ENCODE measurements at regions not wholly inside any gene's neighbourhood (a gene's known extent, or its start where the extent isn't known, plus 50 kb on each side); places are given as distances from the start of the nearest gene placed in this dataset.

DNA sequence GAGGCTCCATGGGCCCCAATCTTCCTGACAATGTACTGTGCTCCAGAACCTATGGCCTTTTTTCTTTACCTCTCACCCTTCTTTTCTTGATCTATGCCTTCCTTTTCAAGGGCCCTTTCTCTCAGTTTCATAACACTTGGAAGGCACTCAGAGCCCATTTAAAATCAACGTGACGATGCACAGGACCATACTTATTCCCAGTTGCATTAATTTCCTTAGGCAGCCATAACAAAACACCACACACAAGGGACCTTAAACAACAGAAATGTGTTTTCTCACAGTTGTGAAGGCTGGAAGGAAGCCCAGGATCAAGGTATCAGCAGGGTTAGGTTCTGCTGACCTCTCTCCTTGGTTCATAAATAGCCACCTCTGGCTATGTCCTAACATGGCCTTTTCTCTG lies 414.0 kb upstream of the TNP1 start (continued):
- TF ChIP-seq, protein P1, sequence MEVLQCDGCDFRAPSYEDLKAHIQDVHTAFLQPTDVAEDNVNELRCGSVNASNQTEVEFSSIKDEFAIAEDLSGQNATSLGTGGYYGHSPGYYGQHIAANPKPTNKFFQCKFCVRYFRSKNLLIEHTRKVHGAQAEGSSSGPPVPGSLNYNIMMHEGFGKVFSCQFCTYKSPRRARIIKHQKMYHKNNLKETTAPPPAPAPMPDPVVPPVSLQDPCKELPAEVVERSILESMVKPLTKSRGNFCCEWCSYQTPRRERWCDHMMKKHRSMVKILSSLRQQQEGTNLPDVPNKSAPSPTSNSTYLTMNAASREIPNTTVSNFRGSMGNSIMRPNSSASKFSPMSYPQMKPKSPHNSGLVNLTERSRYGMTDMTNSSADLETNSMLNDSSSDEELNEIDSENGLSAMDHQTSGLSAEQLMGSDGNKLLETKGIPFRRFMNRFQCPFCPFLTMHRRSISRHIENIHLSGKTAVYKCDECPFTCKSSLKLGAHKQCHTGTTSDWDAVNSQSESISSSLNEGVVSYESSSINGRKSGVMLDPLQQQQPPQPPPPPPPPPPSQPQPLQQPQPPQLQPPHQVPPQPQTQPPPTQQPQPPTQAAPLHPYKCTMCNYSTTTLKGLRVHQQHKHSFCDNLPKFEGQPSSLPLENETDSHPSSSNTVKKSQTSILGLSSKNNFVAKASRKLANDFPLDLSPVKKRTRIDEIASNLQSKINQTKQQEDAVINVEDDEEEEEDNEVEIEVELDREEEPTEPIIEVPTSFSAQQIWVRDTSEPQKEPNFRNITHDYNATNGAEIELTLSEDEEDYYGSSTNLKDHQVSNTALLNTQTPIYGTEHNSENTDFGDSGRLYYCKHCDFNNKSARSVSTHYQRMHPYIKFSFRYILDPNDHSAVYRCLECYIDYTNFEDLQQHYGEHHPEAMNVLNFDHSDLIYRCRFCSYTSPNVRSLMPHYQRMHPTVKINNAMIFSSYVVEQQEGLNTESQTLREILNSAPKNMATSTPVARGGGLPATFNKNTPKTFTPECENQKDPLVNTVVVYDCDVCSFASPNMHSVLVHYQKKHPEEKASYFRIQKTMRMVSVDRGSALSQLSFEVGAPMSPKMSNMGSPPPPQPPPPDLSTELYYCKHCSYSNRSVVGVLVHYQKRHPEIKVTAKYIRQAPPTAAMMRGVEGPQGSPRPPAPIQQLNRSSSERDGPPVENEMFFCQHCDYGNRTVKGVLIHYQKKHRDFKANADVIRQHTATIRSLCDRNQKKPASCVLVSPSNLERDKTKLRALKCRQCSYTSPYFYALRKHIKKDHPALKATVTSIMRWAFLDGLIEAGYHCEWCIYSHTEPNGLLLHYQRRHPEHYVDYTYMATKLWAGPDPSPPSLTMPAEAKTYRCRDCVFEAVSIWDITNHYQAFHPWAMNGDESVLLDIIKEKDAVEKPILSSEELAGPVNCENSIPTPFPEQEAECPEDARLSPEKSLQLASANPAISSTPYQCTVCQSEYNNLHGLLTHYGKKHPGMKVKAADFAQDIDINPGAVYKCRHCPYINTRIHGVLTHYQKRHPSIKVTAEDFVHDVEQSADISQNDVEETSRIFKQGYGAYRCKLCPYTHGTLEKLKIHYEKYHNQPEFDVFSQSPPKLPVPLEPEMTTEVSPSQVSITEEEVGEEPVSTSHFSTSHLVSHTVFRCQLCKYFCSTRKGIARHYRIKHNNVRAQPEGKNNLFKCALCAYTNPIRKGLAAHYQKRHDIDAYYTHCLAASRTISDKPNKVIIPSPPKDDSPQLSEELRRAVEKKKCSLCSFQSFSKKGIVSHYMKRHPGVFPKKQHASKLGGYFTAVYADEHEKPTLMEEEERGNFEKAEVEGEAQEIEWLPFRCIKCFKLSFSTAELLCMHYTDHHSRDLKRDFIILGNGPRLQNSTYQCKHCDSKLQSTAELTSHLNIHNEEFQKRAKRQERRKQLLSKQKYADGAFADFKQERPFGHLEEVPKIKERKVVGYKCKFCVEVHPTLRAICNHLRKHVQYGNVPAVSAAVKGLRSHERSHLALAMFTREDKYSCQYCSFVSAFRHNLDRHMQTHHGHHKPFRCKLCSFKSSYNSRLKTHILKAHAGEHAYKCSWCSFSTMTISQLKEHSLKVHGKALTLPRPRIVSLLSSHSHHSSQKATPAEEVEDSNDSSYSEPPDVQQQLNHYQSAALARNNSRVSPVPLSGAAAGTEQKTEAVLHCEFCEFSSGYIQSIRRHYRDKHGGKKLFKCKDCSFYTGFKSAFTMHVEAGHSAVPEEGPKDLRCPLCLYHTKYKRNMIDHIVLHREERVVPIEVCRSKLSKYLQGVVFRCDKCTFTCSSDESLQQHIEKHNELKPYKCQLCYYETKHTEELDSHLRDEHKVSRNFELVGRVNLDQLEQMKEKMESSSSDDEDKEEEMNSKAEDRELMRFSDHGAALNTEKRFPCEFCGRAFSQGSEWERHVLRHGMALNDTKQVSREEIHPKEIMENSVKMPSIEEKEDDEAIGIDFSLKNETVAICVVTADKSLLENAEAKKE (CRISPR knock-in tag; IDR thresholded peaks at IDR 0.05) = no peak

DNA sequence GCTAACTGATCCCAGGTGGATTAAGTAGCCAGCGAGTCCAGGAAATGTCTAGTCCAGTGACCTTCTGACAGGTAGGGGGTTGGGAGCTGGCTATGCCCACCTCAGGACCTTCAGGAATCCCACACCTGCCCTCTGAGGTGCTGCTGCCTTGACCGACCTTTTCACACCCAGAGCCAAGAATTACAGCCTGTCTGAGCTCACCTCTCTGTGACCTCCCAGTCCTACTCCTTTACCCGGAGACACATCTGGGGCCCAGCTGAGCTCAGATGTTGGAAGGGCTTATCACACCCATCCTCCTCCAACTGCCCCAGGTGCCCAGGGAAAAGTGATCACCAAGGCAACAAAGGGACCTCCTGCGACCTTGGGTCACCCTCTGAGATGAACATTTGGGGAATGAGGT lies 413.3 kb upstream of the TNP1 start:
- H4K20me1 ChIP-seq (replicated peaks; ENCODE audit: insufficient read depth) = peaks cover 35% of the 10 kb centered on the region
- 0 out of 2 replicates have a peak, but pooled peaks cover 3% of the 10 kb centered on the region for H3K36me3 ChIP-seq (ENCODE audit: insufficient read depth)
- no peak for TF ChIP-seq EZH2phosphoT487 (IDR thresholded peaks at IDR 0.05; ENCODE audit: unreplicated experiment)
- TF ChIP-seq STAT1 (IDR thresholded peaks at IDR 0.05; ENCODE audit: unreplicated experiment) = no peak
- TF ChIP-seq ZNF114 (CRISPR knock-in tag; IDR thresholded peaks at IDR 0.05) = no peak
- TF ChIP-seq EZH2 (IDR thresholded peaks at IDR 0.05; ENCODE audit: low read depth, unreplicated experiment) = no peak
- TF ChIP-seq JUNB (IDR thresholded peaks at IDR 0.05; ENCODE audit: unreplicated experiment) = no peak
- TF ChIP-seq, protein P1 (CRISPR knock-in tag; IDR thresholded peaks at IDR 0.05) = no peak
- TF ChIP-seq, protein P2, sequence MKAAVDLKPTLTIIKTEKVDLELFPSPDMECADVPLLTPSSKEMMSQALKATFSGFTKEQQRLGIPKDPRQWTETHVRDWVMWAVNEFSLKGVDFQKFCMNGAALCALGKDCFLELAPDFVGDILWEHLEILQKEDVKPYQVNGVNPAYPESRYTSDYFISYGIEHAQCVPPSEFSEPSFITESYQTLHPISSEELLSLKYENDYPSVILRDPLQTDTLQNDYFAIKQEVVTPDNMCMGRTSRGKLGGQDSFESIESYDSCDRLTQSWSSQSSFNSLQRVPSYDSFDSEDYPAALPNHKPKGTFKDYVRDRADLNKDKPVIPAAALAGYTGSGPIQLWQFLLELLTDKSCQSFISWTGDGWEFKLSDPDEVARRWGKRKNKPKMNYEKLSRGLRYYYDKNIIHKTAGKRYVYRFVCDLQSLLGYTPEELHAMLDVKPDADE (IDR thresholded peaks at IDR 0.05) = no peak
- no peak for TF ChIP-seq NANOG (IDR thresholded peaks at IDR 0.05; ENCODE audit: borderline replicate concordance)
- TF ChIP-seq CREB1 (CRISPR knock-in tag; IDR thresholded peaks at IDR 0.05; ENCODE audit: low read depth) = no peak
- Mint-ChIP-seq H3K36me3 (ENCODE audit: low read depth) (peaks cover under 1% of the 10 kb centered on the region; the same call in 2 of the 3 replicates), H3K27ac (no peak overlapping the region), H3K4me3 (no peak overlapping the region), H3K9me3 (peaks cover 9% of the 10 kb centered on the region), H3K4me1 (peaks cover 18% of the 10 kb centered on the region), H3K27me3 (ENCODE audit: insufficient read depth, low read depth, poor library complexity) (peaks cover 95% of the 10 kb centered on the region)
- no peak overlapping the region for H2AFZ ChIP-seq
- no peaks in the 10 kb centered on the region for H3K9me2 ChIP-seq (ENCODE audit: insufficient read depth)
- H3K4me2 ChIP-seq = no peak overlapping the region
- H3K4me3 ChIP-seq = no peak overlapping the region
- no peaks in the 10 kb centered on the region for H3F3A ChIP-seq (replicated peaks; ENCODE audit: low read depth)
- H3K27ac ChIP-seq (ENCODE audit: low read depth) = no peak overlapping the region
- DNase-seq (ENCODE audit: low spot score) (no peak), ATAC-seq (no peak)
- H3K27me3 ChIP-seq (ENCODE audit: insufficient read depth) = peaks cover 98% of the 10 kb centered on the region
- H3K4me1 ChIP-seq (ENCODE audit: insufficient read depth) = peaks cover 3% of the 10 kb centered on the region; the same call in 1 of the 2 replicates
- no peaks in the 10 kb centered on the region for H3K79me2 ChIP-seq (replicated peaks; ENCODE audit: insufficient read depth)
